GM18907 (cell line): ENCODE measurements at regions not wholly inside any gene's neighbourhood (a gene's known extent, or its start where the extent isn't known, plus 50 kb on each side); places are given as distances from the start of the nearest gene placed in this dataset.

Experiments used
- ATAC-seq: cut with Tn5 transposase; IDR thresholded peaks from one replicate; pipeline ENCODE4 v1.9.1; 2021; ENCODE audit warnings: mild to moderate bottlenecking, moderate library complexity; ENCODE audit not compliant: unreplicated experiment

- ATAC-seq: no peak
These were observed 65.0 kb upstream of the POU3F3 start for GRCh38 chr2:104788742-104789455.

DNA sequence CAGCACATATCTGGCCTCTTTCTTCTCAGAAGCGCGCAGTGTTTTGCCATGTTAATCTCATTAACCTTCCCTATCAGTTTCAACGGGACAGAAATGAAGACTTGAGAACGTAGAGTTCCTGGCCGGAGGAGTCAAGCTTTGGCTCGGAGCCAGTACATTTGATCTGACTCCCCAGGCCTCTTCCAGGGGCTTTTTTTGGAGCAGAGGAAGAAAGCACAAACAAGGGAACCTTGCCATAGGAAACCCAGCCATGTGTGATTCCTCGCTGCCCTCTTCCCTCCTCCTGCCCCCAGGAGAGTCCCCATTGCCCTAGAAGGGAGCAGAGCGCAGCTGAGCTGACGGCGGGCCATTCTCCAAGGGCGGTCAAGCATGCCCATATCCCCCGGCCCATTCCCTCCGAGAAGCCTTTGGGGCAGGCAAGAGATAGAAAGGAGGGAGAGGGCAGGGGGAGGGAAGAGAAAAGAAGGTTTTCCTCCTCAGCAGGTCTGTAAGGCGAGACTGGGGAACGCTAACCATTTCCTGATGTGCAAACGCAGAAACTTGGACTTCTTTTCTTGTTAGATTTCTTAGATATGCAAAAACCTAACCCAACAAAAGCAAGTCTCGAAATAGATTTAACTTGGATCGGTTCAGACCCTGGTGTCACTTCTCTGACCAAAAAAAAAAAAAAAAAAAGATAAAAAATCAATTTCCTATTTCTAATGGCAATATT lies 63.7 kb upstream of the POU3F3 start:
- no peak for ATAC-seq

DNA sequence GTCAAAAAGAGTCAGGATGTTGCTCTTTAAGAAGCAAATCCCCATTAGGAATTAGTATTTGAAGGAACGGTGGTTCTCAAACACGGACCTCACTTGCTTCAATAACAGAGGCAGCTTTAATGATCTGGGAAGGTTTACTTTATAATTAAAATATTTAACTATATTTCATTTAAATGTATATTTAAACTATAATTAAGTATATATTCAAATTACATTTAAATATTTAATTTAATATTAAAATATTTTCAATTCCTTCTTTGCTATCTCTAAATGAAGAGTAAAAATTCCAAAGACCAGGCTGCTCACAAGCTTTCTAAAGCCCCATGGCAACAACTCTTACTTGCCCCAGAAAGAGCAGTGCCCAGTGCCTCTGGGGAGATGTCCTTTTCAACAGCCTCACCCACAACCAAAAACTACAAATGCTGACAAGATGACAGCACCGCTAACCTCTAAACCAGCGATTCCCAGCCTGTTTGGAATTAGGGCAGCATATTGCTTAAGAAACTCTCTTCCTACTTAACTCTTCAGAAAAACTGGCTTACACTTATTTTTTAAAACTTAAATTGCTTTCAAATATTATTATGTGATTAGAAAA lies 62.9 kb upstream of the POU3F3 start:
- ATAC-seq: no peak

GRCh38 chr2:104793966-104794365 lies 59.9 kb upstream of the POU3F3 start:
- ATAC-seq: no peak

- no peak for ATAC-seq
These were observed 59.5 kb upstream of the POU3F3 start for GRCh38 chr2:104794441-104794840.
